SK-N-SH treated with all-trans-retinoic acid at 6 μM for 48 hours (cell line): ENCODE measurements at regions not wholly inside any gene's neighbourhood (a gene's known extent, or its start where the extent isn't known, plus 50 kb on each side); places are given as distances from the start of the nearest gene placed in this dataset.
A peak's percentile ranks its signal among the peaks of the same experiment; 100 is the strongest.

Experiments used
- ATAC-seq: fragments of 200-7000 bp; cut with Tn5 transposase; 3 replicates; pipeline ENCODE4 v1.9.1; 2020; ENCODE audit warnings: mild to moderate bottlenecking, moderate library complexity
- ARNTL ChIP-seq: fragments of 450-650 bp; formaldehyde crosslinking; IDR thresholded peaks from 2 replicates; pipeline ENCODE4 v1.5.0; 2020; ENCODE audit warnings: low read depth, mild to moderate bottlenecking, moderate library complexity, borderline replicate concordance
- ESRRG ChIP-seq: fragments of 250-450 bp; sonication (Bioruptor Pico); IDR thresholded peaks from 2 replicates; pipeline ENCODE4 v1.6.1; 2021; ENCODE audit warnings: mild to moderate bottlenecking
- GLIS3 ChIP-seq: fragments of 250-450 bp; sonication (Bioruptor Pico); IDR thresholded peaks from 2 replicates; pipeline ENCODE4 v1.5.0; 2020; ENCODE audit warnings: mild to moderate bottlenecking, moderate library complexity
- ISL1 ChIP-seq: fragments of 250-450 bp; sonication (Bioruptor Pico); IDR thresholded peaks from 2 replicates; pipeline ENCODE4 v2.1.2; 2022; ENCODE audit warnings: mild to moderate bottlenecking, moderate library complexity
- OSR1 ChIP-seq: fragments of 250-450 bp; sonication (Bioruptor Pico); IDR thresholded peaks from 2 replicates; pipeline ENCODE4 v1.8.0; 2022; ENCODE audit warnings: moderate library complexity, mild to moderate bottlenecking, inconsistent platforms
- PPARA ChIP-seq: fragments of 250-450 bp; sonication (Bioruptor Pico); IDR thresholded peaks from 2 replicates; pipeline ENCODE4 v1.5.0; 2020; ENCODE audit warnings: mild to moderate bottlenecking, borderline replicate concordance
- RARB ChIP-seq: fragments of 250-450 bp; sonication (Bioruptor Pico); IDR thresholded peaks from 2 replicates; pipeline ENCODE4 v1.8.0; 2021; ENCODE audit warnings: mild to moderate bottlenecking, moderate library complexity
- SNAI2 ChIP-seq: fragments of 250-450 bp; sonication (Bioruptor Pico); IDR thresholded peaks from 2 replicates; pipeline ENCODE4 v1.5.0; 2020; ENCODE audit warnings: mild to moderate bottlenecking, moderate library complexity
- TCF4 ChIP-seq: fragments of 250-450 bp; sonication (Bioruptor Pico); IDR thresholded peaks from 2 replicates; pipeline ENCODE4 v1.8.0; 2021; ENCODE audit warnings: mild to moderate bottlenecking, moderate library complexity, borderline replicate concordance
- TOX ChIP-seq: fragments of 250-450 bp; sonication (Bioruptor Pico); IDR thresholded peaks from 2 replicates; pipeline ENCODE4 v1.8.0; 2021; ENCODE audit warnings: mild to moderate bottlenecking, moderate library complexity, borderline replicate concordance
- ZC3H10 ChIP-seq: fragments of 250-450 bp; sonication (Bioruptor Pico); IDR thresholded peaks from 2 replicates; pipeline ENCODE4 v1.5.1; 2021; ENCODE audit warnings: mild to moderate bottlenecking, moderate library complexity
- ZFP3 ChIP-seq: fragments of 250-450 bp; sonication (Bioruptor Pico); IDR thresholded peaks from 2 replicates; pipeline ENCODE4 v1.5.0; 2020; ENCODE audit warnings: mild to moderate bottlenecking, moderate library complexity
- ZFP30 ChIP-seq: fragments of 450-650 bp; formaldehyde crosslinking; IDR thresholded peaks from 2 replicates; pipeline ENCODE4 v1.5.0; 2022; ENCODE audit warnings: mild to moderate bottlenecking, moderate library complexity
- ZNF565 ChIP-seq: fragments of 450-650 bp; formaldehyde crosslinking; conservative IDR thresholded peaks from 2 replicates; pipeline ENCODE4 v1.5.0; 2020; ENCODE audit warnings: low read depth, mild to moderate bottlenecking, moderate library complexity
- ZNF70 ChIP-seq: fragments of 450-650 bp; formaldehyde crosslinking; IDR thresholded peaks from 2 replicates; pipeline ENCODE4 v1.5.0; 2020; ENCODE audit warnings: mild to moderate bottlenecking, moderate library complexity
- ZNF8 ChIP-seq: fragments of 450-650 bp; formaldehyde crosslinking; IDR thresholded peaks from 2 replicates; pipeline ENCODE4 v1.5.0; 2020; ENCODE audit warnings: mild to moderate bottlenecking, moderate library complexity
- TF ChIP-seq, protein P1 (sequence below): fragments of 250-450 bp; sonication (Bioruptor Pico); IDR thresholded peaks from 2 replicates; pipeline ENCODE4 v1.5.1; 2020; ENCODE audit warnings: low read depth, mild to moderate bottlenecking, moderate library complexity
- TF ChIP-seq, protein P2 (sequence below): fragments of 250-450 bp; sonication (Bioruptor Pico); IDR thresholded peaks from 2 replicates; pipeline ENCODE4 v1.5.0; 2020; ENCODE audit warnings: mild to moderate bottlenecking, moderate library complexity
- TF ChIP-seq, protein P3 (sequence below): fragments of 250-450 bp; sonication (Bioruptor Pico); IDR thresholded peaks from 2 replicates; pipeline ENCODE4 v1.5.1; 2021; ENCODE audit warnings: mild to moderate bottlenecking, moderate library complexity

DNA sequence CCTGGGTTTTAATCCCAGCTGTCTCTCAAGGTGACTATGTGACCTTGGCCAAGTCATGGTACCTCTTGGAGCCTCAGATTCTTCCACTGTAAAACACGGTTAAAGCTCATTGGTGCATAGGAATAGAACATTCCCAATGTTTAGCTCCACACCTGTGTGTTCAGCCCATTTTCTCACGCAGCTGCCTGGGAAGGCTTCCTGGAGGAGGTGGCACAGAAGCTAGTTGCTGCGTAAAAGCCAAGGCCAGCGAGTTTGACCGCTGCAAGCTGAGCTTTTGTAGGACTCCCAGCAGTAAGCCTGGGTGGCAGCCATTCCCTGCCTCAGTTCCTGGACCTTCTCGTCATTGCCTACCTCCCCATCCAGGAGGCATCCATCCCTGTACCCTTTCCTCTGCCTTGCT, 326.6 kb downstream of the RPS24 start:
- no peak for ATAC-seq
- TF ChIP-seq RARB (CRISPR knock-in tag) = no peak
- TF ChIP-seq ZFP30 (CRISPR knock-in tag) = no peak
- TF ChIP-seq GLIS3 (CRISPR knock-in tag) = no peak
- no peak for TF ChIP-seq ZNF70 (CRISPR knock-in tag)
- no peak for TF ChIP-seq ZNF8 (CRISPR knock-in tag)

DNA sequence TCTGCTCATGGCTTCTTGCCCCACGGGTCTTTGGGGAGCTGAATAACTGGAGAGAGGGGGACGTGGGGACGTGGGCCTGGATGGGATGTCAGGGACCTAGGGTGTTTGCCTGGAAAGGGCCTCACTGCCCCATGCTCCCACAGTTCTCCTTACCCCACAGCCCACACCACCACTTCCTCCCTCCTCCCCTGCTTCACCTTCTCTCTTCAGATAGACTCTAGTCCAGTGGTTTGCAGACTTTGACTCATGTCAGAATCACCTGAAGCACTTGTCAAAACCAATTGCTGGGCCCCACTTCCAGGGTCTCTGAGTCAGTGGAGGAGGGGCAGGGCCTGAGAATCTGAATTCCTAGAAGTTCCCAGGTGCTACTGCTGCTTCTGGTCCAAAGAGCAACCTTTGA, 327.4 kb downstream of the RPS24 start:
- ATAC-seq = no peak
- TF ChIP-seq ESRRG (CRISPR knock-in tag) (no peak), ZNF565 (CRISPR knock-in tag) (no peak), RARB (CRISPR knock-in tag) (no peak), ZNF8 (CRISPR knock-in tag) (no peak), ZFP3 (CRISPR knock-in tag) (no peak), GLIS3 (CRISPR knock-in tag) (no peak)
- TF ChIP-seq, protein P1, sequence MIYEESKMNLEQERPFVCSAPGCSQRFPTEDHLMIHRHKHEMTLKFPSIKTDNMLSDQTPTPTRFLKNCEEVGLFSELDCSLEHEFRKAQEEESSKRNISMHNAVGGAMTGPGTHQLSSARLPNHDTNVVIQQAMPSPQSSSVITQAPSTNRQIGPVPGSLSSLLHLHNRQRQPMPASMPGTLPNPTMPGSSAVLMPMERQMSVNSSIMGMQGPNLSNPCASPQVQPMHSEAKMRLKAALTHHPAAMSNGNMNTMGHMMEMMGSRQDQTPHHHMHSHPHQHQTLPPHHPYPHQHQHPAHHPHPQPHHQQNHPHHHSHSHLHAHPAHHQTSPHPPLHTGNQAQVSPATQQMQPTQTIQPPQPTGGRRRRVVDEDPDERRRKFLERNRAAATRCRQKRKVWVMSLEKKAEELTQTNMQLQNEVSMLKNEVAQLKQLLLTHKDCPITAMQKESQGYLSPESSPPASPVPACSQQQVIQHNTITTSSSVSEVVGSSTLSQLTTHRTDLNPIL (CRISPR knock-in tag) = no peak
- TF ChIP-seq, protein P2, sequence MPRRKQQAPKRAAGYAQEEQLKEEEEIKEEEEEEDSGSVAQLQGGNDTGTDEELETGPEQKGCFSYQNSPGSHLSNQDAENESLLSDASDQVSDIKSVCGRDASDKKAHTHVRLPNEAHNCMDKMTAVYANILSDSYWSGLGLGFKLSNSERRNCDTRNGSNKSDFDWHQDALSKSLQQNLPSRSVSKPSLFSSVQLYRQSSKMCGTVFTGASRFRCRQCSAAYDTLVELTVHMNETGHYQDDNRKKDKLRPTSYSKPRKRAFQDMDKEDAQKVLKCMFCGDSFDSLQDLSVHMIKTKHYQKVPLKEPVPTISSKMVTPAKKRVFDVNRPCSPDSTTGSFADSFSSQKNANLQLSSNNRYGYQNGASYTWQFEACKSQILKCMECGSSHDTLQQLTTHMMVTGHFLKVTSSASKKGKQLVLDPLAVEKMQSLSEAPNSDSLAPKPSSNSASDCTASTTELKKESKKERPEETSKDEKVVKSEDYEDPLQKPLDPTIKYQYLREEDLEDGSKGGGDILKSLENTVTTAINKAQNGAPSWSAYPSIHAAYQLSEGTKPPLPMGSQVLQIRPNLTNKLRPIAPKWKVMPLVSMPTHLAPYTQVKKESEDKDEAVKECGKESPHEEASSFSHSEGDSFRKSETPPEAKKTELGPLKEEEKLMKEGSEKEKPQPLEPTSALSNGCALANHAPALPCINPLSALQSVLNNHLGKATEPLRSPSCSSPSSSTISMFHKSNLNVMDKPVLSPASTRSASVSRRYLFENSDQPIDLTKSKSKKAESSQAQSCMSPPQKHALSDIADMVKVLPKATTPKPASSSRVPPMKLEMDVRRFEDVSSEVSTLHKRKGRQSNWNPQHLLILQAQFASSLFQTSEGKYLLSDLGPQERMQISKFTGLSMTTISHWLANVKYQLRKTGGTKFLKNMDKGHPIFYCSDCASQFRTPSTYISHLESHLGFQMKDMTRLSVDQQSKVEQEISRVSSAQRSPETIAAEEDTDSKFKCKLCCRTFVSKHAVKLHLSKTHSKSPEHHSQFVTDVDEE (CRISPR knock-in tag) = no peak
- TF ChIP-seq, protein P3, sequence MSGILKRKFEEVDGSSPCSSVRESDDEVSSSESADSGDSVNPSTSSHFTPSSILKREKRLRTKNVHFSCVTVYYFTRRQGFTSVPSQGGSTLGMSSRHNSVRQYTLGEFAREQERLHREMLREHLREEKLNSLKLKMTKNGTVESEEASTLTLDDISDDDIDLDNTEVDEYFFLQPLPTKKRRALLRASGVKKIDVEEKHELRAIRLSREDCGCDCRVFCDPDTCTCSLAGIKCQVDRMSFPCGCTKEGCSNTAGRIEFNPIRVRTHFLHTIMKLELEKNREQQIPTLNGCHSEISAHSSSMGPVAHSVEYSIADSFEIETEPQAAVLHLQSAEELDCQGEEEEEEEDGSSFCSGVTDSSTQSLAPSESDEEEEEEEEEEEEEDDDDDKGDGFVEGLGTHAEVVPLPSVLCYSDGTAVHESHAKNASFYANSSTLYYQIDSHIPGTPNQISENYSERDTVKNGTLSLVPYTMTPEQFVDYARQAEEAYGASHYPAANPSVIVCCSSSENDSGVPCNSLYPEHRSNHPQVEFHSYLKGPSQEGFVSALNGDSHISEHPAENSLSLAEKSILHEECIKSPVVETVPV (CRISPR knock-in tag) = no peak

DNA sequence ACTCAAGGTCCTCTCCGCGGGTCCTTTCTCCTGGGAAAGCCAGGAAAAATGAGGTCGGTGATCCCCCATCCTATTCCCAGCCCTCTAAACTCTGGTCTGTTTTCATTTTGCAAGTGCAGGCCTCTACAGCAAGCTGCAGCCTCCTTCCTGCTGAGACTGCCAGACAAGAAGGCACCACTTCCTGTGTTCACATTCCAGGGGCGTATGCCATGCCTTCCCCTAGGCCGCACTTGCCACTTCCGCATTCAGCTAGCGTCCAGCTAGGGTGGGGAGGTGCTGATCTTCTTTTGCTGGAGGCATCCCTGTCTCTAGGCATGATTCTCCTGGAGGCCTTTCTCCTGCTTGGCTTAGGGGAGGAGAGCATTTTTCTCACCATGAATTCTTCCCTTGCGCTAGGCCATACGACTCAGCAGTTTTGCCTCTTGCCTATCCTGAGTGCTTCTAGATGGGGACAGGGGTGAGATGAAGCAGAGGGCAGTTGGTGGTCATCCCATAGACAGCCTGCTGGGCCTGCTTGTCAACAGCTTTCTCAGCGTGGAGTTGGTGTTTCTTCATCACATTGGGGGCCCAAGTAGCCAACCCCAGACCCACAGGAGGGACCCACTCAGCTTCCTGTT, 328.9 kb downstream of the RPS24 start:
- ATAC-seq = peak; percentile 21; the same call in 1 of the 3 replicates
- no peak for TF ChIP-seq SNAI2 (CRISPR knock-in tag)
- no peak for TF ChIP-seq OSR1
- TF ChIP-seq RARB (CRISPR knock-in tag) = no peak
- TF ChIP-seq ZNF565 (CRISPR knock-in tag) = no peak

DNA sequence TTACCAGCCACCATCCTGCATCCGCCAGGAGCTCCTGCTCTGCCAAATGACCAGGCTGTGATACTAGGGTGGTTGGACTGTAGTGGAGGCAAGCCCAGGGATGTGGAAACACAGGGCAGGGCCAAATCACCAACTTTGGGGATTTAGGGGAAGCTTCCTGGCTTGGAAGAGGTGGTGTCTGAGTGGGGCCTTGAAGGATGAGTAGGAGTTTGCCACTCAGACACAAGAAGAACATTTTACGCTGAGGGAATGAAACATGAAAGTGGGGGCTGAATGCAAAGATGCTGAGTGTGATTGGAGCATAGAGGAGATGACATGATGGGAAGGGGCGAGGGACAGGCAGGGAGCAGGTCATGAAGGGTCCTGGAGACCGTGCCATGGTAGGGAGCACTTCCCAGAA, 329.5 kb downstream of the RPS24 start:
- no peak for TF ChIP-seq ARNTL (CRISPR knock-in tag)
- no peak for TF ChIP-seq ZNF565 (CRISPR knock-in tag)
- TF ChIP-seq ZFP3 (CRISPR knock-in tag) = peak; percentile 91
- no peak for TF ChIP-seq ZNF8 (CRISPR knock-in tag)
- no peak for TF ChIP-seq ESRRG (CRISPR knock-in tag)
- no peak for TF ChIP-seq ZNF70 (CRISPR knock-in tag)
- TF ChIP-seq ZC3H10 (CRISPR knock-in tag) = no peak
- no peak for ATAC-seq

DNA sequence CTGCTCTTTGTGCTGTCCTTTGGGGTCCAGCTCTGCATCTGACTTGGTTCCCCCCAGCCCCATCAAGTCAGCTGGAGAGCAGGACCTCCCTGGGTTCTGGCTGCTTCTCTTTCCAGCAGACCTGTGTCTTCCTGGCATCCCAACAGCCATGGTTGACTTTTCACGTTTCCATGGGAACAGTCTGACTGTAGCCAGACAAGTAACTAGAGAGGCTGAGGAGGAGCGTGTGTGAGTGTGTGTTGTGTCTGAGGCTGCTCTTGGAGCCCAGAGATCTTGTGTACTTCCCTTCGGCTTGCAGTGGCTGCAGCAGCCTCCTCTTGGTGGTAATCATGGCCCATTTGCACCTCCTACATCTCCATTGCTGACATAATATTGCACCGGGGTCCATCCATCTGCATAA, 332.0 kb downstream of the RPS24 start:
- TF ChIP-seq ZNF70 (CRISPR knock-in tag) (no peak), ESRRG (CRISPR knock-in tag) (no peak), TCF4 (CRISPR knock-in tag) (no peak), ZFP30 (CRISPR knock-in tag) (no peak), TOX (CRISPR knock-in tag) (no peak), ISL1 (CRISPR knock-in tag) (no peak), ZNF8 (CRISPR knock-in tag) (no peak), PPARA (CRISPR knock-in tag) (no peak)
- ATAC-seq = peak; percentile 40; the same call in 2 of the 3 replicates
